CMK (cell line): ENCODE measurements at regions not wholly inside any gene's neighbourhood (a gene's known extent, or its start where the extent isn't known, plus 50 kb on each side); places are given as distances from the start of the nearest gene placed in this dataset.
A peak's percentile ranks its signal among the peaks of the same experiment; 100 is the strongest.

ENCODE experiments used
- DNase-seq: peaks from one replicate; pipeline ENCODE4 v3.0.0-alpha.2; 2010; ENCODE audit warnings: low read depth

- DNase-seq, result no peak
Measured at GRCh38 chr5:145506185-145506850, 328.8 kb downstream of the PRELID2 start.

GRCh38 chr5:145502906-145503305 lies 332.2 kb downstream of the PRELID2 start:
- no peak for DNase-seq

GRCh38 chr5:145500710-145501109 lies 334.4 kb downstream of the PRELID2 start:
- no peak for DNase-seq

GRCh38 chr5:145499483-145499882 lies 335.7 kb downstream of the PRELID2 start:
- DNase-seq, result peak; percentile 14

- no peak for DNase-seq
Measured at GRCh38 chr5:145497052-145497451, 338.1 kb downstream of the PRELID2 start.

GRCh38 chr5:145495741-145496140 lies 339.4 kb downstream of the PRELID2 start:
- DNase-seq, result no peak

- no peak for DNase-seq
Measured at GRCh38 chr5:145495196-145495595, 339.9 kb downstream of the PRELID2 start.

GRCh38 chr5:145493435-145493834 lies 341.7 kb downstream of the PRELID2 start:
- DNase-seq, result no peak

- no peak for DNase-seq
Measured at GRCh38 chr5:145489516-145489915, 345.6 kb downstream of the PRELID2 start.

GRCh38 chr5:145484158-145484557 lies 351.0 kb downstream of the PRELID2 start:
- no peak for DNase-seq

GRCh38 chr5:145483212-145483611 lies 351.9 kb downstream of the PRELID2 start:
- DNase-seq, result no peak

- DNase-seq, result no peak
Measured at GRCh38 chr5:145479857-145480256, 355.3 kb downstream of the PRELID2 start.

- no peak for DNase-seq
Measured at GRCh38 chr5:145479271-145479670, 355.9 kb downstream of the PRELID2 start.

GRCh38 chr5:145478651-145479050 lies 356.5 kb downstream of the PRELID2 start:
- DNase-seq, result no peak

- DNase-seq, result no peak
Measured at GRCh38 chr5:145473042-145473642, 362.0 kb downstream of the PRELID2 start.

GRCh38 chr5:145471831-145472612 lies 363.1 kb downstream of the PRELID2 start:
- peak; percentile 18 for DNase-seq

- DNase-seq, result no peak
Measured at GRCh38 chr5:145471026-145471425, 364.1 kb downstream of the PRELID2 start.

GRCh38 chr5:145470396-145470979 lies 364.7 kb downstream of the PRELID2 start:
- no peak for DNase-seq

- peak; percentile 9 for DNase-seq
Measured at GRCh38 chr5:145467446-145467845, 367.7 kb downstream of the PRELID2 start.

- no peak for DNase-seq
Measured at GRCh38 chr5:145466533-145466932, 368.6 kb downstream of the PRELID2 start.

GRCh38 chr5:145465474-145466263 lies 369.5 kb downstream of the PRELID2 start:
- DNase-seq, result no peak

- DNase-seq, result no peak
Measured at GRCh38 chr5:145464171-145464570, 371.0 kb downstream of the PRELID2 start.
